ENCODE measurements at regions not wholly inside any gene's neighbourhood (a gene's known extent, or its start where the extent isn't known, plus 50 kb on each side); places are given as distances from the start of the nearest gene placed in this dataset.
"Not testable (repeated sequence)": the region's sequence is repeated elsewhere in the genome, so short reads cannot be mapped to it uniquely, and the experiment has no call there.

GRCh38 chr20:53773792-53774401 is 180.3 kb upstream of the ZNF217 start:
- no peak for DNase-seq (ENCODE audit: low spot score)

DNA sequence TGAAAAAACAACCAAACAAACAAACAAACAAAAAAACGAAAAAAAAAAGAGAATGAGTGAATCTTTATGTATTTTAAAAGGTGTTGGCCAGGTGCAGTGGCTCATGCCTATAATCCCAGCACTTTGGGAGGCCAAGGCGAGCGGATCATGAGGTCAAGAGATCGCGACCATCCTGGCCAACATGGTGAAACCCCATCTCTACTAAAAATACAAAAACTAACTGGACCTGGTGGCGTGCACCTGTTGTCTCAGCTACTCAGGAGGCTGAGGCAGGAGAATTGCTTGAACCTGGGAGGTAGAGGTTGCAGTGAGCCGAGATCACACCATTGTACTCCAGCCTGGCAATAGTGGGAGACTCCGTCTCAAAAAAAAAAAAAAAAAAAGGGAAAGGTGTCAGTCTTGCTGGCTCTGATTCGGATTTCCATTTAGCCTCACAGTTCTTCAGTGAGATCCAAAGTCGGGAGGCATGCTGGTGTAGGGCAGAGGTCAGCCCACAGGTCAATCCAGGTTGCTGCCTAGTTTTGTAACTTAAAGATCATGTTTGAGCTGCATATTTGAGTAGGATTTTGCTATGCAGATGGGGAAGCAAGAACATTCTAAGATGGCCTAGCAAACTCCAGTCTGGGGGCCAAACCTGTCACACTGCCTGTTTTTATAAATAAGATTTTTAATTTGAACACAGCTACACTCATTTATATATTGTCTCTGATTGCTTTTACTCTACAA is 179.6 kb upstream of the ZNF217 start:
- DNase-seq (ENCODE audit: low spot score) = not testable (repeated sequence)

DNA sequence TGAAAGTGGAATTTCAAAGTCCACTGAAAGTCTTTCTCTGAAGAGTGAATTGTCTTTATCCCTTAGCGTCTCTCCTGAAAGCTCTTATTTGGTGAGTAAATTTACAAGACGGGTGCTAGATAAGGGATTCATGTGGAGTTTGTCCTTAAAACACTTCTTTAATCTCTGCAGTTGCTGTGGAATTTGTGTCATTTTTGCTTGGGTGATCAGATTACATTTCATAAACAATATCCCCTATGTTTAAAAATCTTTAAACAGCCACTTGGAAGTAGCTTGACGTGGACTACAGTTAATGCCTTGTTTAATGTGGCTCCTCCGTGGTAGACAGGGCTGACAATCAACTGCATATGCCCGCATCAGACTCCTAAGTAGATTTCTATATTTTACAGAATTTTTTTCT is 175.4 kb upstream of the ZNF217 start:
- no peak for DNase-seq (ENCODE audit: low spot score)

GRCh38 chr20:53768329-53768728 is 174.7 kb upstream of the ZNF217 start:
- no peak for DNase-seq (ENCODE audit: low spot score)

DNA sequence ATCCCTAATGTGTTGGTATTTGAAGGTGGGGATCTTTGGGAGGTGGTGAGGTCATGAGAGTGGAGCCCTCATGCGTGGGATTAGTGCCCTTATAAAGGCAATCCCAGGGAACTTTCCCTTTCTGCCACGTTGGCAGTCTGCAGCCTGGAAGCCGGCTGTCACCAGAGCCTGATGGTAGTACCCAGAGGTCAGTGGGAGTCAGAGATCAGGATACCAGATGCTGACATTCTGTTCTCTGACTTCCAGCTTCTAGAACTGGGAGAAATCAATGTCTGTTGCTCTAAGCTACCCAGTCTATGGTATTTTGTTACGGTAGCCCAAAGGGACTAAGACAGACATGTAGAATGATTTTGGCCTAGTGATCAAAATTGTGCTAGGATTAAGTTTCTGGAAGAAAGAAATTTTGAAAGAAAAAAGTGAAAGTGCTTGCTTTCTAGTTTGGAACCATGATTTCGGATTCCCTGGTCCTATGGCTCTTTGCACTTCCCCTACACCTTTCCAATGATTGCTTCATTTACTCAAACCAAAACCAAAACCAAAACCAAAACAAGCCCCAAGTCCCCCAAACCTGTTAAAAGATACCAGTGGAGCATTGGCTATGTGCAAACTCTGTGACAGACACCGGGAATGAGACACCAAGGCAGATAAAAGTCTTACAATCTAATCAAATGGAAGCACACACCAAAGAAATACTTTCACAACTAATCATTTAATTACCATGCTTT is 173.7 kb upstream of the ZNF217 start:
- DNase-seq (ENCODE audit: low spot score) = no peak

DNA sequence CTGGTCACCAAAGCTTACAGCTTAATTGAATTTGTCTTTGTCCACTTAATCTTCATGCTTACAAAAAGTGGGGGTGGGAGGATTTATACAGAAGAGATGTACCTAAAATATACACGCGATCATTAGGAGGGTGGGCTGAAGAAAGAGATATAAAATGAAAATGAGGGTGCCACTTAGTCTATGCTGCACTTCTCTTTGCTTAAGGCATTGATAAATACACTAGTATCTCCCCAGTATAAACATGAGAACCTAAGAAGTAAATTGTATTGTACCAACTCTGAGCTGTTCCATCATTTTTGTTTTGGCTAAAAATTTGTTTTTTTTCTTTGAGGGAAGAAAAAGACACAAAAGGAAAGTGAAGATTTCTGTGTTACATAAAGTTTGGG is 170.8 kb upstream of the ZNF217 start:
- DNase-seq (ENCODE audit: low spot score) = no peak

- no peak for DNase-seq (ENCODE audit: low spot score)
These were observed 170.2 kb upstream of the ZNF217 start for GRCh38 chr20:53763707-53764414.

DNA sequence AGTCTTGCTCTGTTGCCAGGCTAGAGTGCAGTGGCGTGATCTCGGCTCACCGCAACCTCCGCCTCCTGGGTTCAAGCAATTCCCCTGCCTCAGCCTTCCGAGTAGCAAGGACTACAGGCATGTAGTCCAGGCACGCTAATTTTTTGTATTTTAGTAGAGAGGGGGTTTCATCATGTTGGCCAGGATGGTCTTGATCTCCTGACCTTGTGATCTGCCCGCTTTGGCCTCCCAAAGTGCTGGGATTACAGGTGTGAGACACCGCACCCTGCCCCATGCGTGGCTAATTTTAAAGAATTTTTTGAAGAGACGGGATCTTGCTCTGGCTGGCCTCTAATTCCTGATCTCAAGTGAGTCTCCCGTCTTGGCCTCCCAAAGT is 168.8 kb upstream of the ZNF217 start:
- DNase-seq (ENCODE audit: low spot score) = not testable (repeated sequence)

- no peak for DNase-seq (ENCODE audit: low spot score)
These were observed 166.4 kb upstream of the ZNF217 start for GRCh38 chr20:53760025-53760441.

GRCh38 chr20:53757472-53757913 is 163.9 kb upstream of the ZNF217 start:
- no peak for DNase-seq (ENCODE audit: low spot score)

GRCh38 chr20:53755733-53756531 is 162.3 kb upstream of the ZNF217 start:
- DNase-seq (ENCODE audit: low spot score) = no peak

- DNase-seq (ENCODE audit: low spot score) = no peak
These were observed 160.3 kb upstream of the ZNF217 start for GRCh38 chr20:53753880-53754459.

- DNase-seq (ENCODE audit: low spot score) = no peak
These were observed 159.6 kb upstream of the ZNF217 start for GRCh38 chr20:53752971-53753879.

GRCh38 chr20:53752583-53752970 is 158.9 kb upstream of the ZNF217 start:
- DNase-seq (ENCODE audit: low spot score) = no peak

DNA sequence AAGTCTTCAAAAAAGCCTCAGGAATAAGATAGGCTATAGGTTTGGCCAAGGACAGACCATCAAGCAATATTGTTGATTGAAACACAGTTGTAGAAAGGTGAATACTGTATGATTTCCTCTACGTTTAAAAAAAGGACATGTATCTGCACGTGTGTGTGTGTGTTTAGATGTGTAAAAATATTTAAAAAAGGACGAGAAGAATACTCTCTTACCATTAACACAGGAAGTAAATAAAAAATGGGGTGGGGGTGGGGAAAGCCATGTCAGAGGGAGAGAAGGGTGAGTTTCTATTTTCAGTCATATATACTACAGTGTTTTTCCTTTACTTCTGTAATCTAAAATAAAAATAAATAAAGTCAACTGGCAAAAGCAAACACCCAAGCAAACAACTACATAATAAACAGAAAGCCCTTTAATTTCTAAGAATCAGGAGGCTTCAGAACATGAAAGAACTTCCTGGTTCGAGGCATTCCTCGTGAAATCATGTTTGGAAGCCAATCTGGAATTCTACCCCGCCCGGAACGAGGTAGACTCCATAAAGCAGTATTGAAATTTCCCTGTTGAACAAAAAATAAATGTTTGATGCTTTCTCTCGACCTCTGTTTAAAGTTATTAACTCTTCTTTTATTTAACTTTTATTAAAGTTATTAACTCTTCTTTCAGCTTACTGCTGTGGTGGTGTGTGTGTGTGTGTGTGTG is 158.1 kb upstream of the ZNF217 start:
- no peak for DNase-seq (ENCODE audit: low spot score)

- no peak for DNase-seq (ENCODE audit: low spot score)
These were observed 157.4 kb upstream of the ZNF217 start for GRCh38 chr20:53750827-53751619.

- DNase-seq (ENCODE audit: low spot score) = no peak
These were observed 155.9 kb upstream of the ZNF217 start for GRCh38 chr20:53749499-53749898.

DNA sequence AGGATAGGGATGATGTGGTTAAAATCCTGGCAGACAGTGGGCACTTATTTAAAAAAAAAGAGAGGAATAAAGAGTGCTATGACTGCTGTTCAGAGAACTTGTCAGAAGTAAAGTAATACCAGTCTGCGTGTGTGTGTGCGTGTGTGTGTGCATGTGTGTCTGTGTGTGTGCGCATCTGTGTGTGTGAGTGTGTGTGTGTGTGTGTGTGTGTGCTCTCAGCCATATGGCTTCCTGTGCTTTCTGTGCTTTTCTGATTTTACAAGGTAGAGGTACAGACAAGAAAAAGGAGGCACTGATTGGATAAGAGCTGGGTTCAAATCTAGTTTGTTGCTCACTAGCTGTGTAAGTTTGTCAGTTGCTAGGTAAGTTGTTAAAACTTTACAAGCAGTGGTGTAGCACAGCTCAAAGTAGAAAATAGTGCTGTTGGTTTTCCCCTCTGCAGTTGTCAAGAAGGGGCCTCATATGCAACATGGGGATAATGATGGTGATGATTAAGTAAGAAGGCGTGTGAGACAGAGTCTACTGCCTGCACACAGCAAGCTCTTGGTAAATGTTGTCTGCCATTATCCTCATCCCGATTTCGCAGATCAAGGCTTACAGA is 155.3 kb upstream of the ZNF217 start:
- no peak for DNase-seq (ENCODE audit: low spot score)

Data from D341Med (cell line).